ENCODE measurements at regions not wholly inside any gene's neighbourhood (a gene's known extent, or its start where the extent isn't known, plus 50 kb on each side); places are given as distances from the start of the nearest gene placed in this dataset.
A peak's percentile ranks its signal among the peaks of the same experiment; 100 is the strongest.
"Not testable (repeated sequence)": the region's sequence is repeated elsewhere in the genome, so short reads cannot be mapped to it uniquely, and the experiment has no call there.

DNA sequence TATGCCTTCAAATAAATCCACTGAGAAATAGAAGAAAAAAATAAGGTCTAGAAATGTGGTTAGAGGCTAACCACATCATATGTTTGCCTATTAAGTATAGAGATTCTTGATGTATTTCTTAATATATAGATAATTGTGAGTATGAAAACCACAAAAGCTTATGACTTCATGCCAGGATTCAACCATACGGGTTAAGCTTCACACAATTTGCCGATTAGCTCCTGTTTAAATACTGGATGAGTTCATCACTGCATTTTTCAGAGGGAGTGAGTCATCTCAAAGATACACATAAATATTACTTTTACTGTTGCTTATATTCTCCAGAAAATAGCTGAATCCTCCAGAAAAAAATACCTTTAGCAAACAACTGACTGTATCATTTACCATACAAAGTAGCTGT is 79.6 kb downstream of the RPL10L start:
- H3K4me3 ChIP-seq (ENCODE audit: low read depth, low read length) = no peak overlapping the region
- TF ChIP-seq CTCF (IDR thresholded peaks at IDR 0.05; ENCODE audit: low read depth, low read length, missing control alignments) = no peak
- in situ Hi-C loops (cut with HindIII; ENCODE audit: low sequenced_read_pairs) = no loop called here
- peak; percentile 69 for DNase-seq (ENCODE audit: low read depth)

- H3K4me3 ChIP-seq (ENCODE audit: low read depth, low read length); DNase-seq (ENCODE audit: low read depth); in situ Hi-C loops (cut with HindIII; ENCODE audit: low sequenced_read_pairs): not testable (repeated sequence)
Observed at GRCh38 chr14:46568161-46568560, 83.4 kb downstream of the RPL10L start.

GRCh38 chr14:46550836-46551235 is 100.7 kb downstream of the RPL10L start:
- no peak overlapping the region for H3K4me3 ChIP-seq (ENCODE audit: low read depth, low read length)
- no peak for TF ChIP-seq CTCF (IDR thresholded peaks at IDR 0.05; ENCODE audit: low read depth, low read length, missing control alignments)
- no peak for DNase-seq (ENCODE audit: low read depth)
- in situ Hi-C loops (cut with HindIII; ENCODE audit: low sequenced_read_pairs) = no loop called here

- H3K4me3 ChIP-seq (ENCODE audit: low read depth, low read length) = no peak overlapping the region
- DNase-seq (ENCODE audit: low read depth) = no peak
- in situ Hi-C loops (cut with HindIII; ENCODE audit: low sequenced_read_pairs) = no loop called here
- TF ChIP-seq CTCF (IDR thresholded peaks at IDR 0.05; ENCODE audit: low read depth, low read length, missing control alignments) = no peak
Observed at GRCh38 chr14:46540986-46541385, 110.6 kb downstream of the RPL10L start.

DNA sequence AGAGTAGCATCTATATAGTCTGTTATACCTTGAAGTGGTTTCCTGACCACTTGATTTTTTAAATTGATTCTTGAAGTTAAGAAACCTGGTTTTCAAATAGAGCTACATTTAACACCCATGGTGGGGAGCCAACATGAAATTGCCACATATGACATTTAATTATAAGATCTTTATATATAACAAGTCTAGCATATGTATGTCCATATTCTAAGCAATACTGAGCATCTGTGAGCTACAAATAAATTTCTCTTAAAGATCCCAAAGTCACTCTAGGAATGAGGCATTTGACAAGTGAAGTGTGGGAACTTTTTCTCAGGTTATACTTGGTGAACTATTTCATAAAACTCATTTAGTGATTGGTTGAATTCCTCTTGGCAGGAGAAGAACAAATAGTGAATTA is 132.5 kb downstream of the RPL10L start:
- TF ChIP-seq CTCF (IDR thresholded peaks at IDR 0.05; ENCODE audit: low read depth, low read length, missing control alignments) = no peak
- H3K4me3 ChIP-seq (ENCODE audit: low read depth, low read length) = no peak overlapping the region
- no peak for DNase-seq (ENCODE audit: low read depth)
- in situ Hi-C loops (cut with HindIII; ENCODE audit: low sequenced_read_pairs) = no loop called here

DNA sequence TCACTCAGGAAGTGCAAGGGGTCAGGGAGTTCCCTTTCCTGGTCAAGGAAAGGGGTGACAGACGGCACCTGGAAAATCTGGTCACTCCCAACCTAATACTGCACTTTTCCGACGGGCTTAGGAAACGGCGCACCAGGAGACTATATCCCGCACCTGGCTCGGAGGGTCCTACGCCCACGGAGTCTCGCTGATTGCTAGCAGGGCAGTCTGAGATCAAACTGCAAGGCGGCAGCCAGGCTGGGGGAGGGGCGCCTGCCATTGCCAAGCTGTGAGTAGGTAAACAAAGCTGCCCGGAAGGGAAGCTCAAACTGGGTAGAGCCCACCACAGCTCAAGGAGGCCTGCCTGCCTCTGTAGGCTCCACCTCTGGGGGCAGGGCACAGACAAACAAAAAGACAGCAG is 142.8 kb downstream of the RPL10L start:
- in situ Hi-C loops (cut with HindIII; ENCODE audit: low sequenced_read_pairs); H3K4me3 ChIP-seq (ENCODE audit: low read depth, low read length); DNase-seq (ENCODE audit: low read depth): not testable (repeated sequence)

- in situ Hi-C loops (cut with HindIII; ENCODE audit: low sequenced_read_pairs) = no loop called here
- no peak for TF ChIP-seq CTCF (IDR thresholded peaks at IDR 0.05; ENCODE audit: low read depth, low read length, missing control alignments)
- no peak for DNase-seq (ENCODE audit: low read depth)
- no peak overlapping the region for H3K4me3 ChIP-seq (ENCODE audit: low read depth, low read length)
Observed at GRCh38 chr14:46499521-46499920, 152.1 kb downstream of the RPL10L start.

DNA sequence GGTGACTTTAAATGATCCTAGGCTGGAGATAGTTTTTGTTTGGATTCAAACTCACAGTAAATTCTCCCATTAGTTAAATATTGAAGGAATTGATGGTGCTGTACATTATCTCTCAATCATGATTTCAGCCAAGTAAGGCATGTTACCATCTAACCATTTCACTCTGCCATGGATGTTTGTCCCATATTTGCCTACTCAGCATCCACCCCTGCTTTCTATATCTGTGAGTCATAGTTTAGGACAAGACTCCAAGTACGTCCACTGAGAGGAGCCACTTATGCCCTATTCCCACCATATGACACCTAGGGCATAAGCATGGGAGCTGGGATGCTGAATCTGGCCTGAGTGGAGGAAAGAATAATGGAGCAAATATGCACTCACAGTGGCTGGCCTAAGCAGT is 155.2 kb downstream of the RPL10L start:
- in situ Hi-C loops (cut with HindIII; ENCODE audit: low sequenced_read_pairs) = no loop called here
- TF ChIP-seq CTCF (IDR thresholded peaks at IDR 0.05; ENCODE audit: low read depth, low read length, missing control alignments) = no peak
- no peak overlapping the region for H3K4me3 ChIP-seq (ENCODE audit: low read depth, low read length)
- DNase-seq (ENCODE audit: low read depth) = no peak

Data from astrocyte of the cerebellum (primary cell).